ENCODE measurements at regions not wholly inside any gene's neighbourhood (a gene's known extent, or its start where the extent isn't known, plus 50 kb on each side); places are given as distances from the start of the nearest gene placed in this dataset.

DNA sequence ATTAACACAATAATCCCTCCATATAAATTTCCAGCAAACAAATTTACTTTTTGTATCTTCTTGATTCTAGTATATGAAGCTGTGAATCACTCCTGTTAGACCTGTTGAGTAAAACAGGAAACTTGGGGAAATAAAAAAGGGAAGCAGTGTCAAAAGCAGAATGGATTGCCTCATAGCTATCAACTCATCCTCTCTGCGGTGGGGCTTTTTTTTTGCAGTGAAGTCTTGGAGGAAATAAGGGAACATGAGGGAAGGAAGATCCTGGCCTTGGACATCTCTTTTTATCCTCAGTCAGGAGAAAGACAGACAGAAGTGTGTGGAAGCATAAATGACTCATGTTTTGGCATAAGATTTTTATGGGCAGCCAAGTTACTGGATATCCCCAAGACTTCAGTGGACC is 332.5 kb downstream of the TFAP2A start:
- TF ChIP-seq, protein P1, sequence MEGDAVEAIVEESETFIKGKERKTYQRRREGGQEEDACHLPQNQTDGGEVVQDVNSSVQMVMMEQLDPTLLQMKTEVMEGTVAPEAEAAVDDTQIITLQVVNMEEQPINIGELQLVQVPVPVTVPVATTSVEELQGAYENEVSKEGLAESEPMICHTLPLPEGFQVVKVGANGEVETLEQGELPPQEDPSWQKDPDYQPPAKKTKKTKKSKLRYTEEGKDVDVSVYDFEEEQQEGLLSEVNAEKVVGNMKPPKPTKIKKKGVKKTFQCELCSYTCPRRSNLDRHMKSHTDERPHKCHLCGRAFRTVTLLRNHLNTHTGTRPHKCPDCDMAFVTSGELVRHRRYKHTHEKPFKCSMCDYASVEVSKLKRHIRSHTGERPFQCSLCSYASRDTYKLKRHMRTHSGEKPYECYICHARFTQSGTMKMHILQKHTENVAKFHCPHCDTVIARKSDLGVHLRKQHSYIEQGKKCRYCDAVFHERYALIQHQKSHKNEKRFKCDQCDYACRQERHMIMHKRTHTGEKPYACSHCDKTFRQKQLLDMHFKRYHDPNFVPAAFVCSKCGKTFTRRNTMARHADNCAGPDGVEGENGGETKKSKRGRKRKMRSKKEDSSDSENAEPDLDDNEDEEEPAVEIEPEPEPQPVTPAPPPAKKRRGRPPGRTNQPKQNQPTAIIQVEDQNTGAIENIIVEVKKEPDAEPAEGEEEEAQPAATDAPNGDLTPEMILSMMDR (IDR thresholded peaks at IDR 0.05), result no peak
- no peaks in the 10 kb centered on the region for H3K9me3 ChIP-seq
- DNase-seq (no peak), ATAC-seq (peak in 4 of 8 donors; percentile 25 to 47 (median 34))
- H3K36me3 ChIP-seq, result no peaks in the 10 kb centered on the region
- H3K27me3 ChIP-seq, result peaks cover 0 to 12% (median 0%) of the 10 kb centered on the region in 7 donors
- no peak overlapping the region for H3K4me3 ChIP-seq
- peak overlapping the region in 1 of 10 donors; percentile 51 for H3K27ac ChIP-seq
- H3K4me1 ChIP-seq, result peaks cover 0 to 28% (median 0%) of the 10 kb centered on the region in 9 donors
- intact Hi-C loops (cut with DNase I), result no loop called here
- 50 to 75% methylated on average over 1 of the region's 1 CpG for WGBS, 2 donors

DNA sequence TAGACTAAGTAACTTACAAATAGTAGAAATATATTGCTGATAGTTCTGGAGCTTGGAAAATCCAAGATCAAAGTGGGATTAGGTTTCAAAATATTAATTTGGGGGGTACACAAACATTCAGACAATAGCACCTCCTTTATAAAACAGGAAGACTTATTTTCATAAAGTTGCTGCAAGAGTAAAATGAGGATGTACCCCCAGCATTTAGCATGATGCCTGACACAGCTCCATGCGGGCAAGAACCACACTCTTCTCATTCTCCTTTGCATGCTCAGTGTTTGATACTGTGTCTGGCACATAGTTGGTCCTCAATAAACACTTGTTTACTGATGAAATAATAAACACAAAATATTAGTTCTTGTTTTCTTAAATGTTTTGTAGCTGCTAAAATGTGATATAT is 332.9 kb downstream of the TFAP2A start:
- Histone ChIP-seq H3K27ac (peak overlapping the region in 1 of 10 donors; percentile 41), H3K9me3 (no peaks in the 10 kb centered on the region)
- 78 to 81% methylated on average over 1 of the region's 1 CpG for WGBS, 2 donors

DNA sequence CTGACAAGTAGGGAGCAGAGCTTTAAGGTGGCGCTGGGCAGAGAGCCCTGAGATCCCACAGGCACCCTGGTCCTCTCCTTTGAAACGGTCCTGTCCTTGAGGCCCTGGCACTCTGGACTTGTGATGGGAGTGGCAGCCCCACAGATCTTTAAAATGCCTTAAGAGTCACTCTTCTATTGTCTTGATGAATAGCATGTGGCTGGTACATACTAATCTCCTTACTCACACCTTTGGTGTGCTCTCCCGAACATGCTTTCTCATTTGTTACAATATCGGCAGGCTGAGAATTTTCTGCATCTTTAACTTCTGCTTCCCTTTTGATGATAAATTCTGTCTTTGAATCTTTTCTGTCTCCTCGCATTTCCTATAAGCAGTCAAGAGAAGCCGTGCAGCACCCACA is 333.8 kb downstream of the TFAP2A start:
- H3K4me3 ChIP-seq, result no peak overlapping the region
- 85 to 90% methylated on average over 6 of the region's 6 CpGs for WGBS, 2 donors
- no peak overlapping the region for H3K27ac ChIP-seq
- no peaks in the 10 kb centered on the region for H3K36me3 ChIP-seq
- DNase-seq (no peak), ATAC-seq (no peak)
- peaks cover 0 to 12% (median 0%) of the 10 kb centered on the region in 7 donors for H3K27me3 ChIP-seq
- H3K4me1 ChIP-seq, result peaks cover 0 to 28% (median 0%) of the 10 kb centered on the region in 9 donors
- TF ChIP-seq, protein P1 (IDR thresholded peaks at IDR 0.05), result no peak
- intact Hi-C loops (cut with DNase I), result no loop called here
- no peaks in the 10 kb centered on the region for H3K9me3 ChIP-seq

More for the DNA sequence above, 332.9 kb downstream of the TFAP2A start:
- intact Hi-C loops (cut with DNase I), result no loop called here
- TF ChIP-seq, protein P1 (IDR thresholded peaks at IDR 0.05), result no peak
- H3K36me3 ChIP-seq, result no peaks in the 10 kb centered on the region
- peaks cover 0 to 12% (median 0%) of the 10 kb centered on the region in 7 donors for H3K27me3 ChIP-seq
- DNase-seq (no peak), ATAC-seq (no peak)
- H3K4me1 ChIP-seq, result peaks cover 0 to 28% (median 0%) of the 10 kb centered on the region in 9 donors
- H3K4me3 ChIP-seq, result no peak overlapping the region

DNA sequence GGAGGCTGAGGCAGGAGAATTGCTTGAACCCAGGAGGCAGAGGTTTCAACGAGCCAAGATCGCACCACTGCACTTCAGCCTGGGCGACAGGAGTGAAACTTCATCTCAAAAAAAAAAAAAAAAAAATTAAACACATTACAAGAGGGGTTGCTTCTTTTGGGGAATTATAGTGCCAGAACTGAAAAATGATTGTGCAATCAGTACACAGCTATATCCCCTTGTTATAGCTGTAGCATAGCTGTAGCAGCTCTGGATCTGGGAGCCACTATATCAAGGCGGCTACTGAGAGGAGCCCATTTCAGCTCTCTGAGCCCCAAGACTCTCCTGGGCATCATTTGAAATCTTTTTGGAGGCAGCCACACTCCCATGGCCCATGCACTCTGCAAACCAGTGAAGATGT is 334.3 kb downstream of the TFAP2A start:
- 90 to 95% methylated on average over 4 of the region's 4 CpGs for WGBS, 2 donors
- TF ChIP-seq, protein P1 (IDR thresholded peaks at IDR 0.05), result no peak
- ATAC-seq (no peak), DNase-seq (no peak)
- intact Hi-C loops (cut with DNase I), result no loop called here
- no peak overlapping the region for H3K4me3 ChIP-seq
- peaks cover 0 to 28% (median 0%) of the 10 kb centered on the region in 9 donors for H3K4me1 ChIP-seq
- no peak overlapping the region for H3K27ac ChIP-seq
- H3K9me3 ChIP-seq, result no peaks in the 10 kb centered on the region
- peaks cover 0 to 12% (median 0%) of the 10 kb centered on the region in 7 donors for H3K27me3 ChIP-seq
- no peaks in the 10 kb centered on the region for H3K36me3 ChIP-seq
